Caki2 (cell line): ENCODE measurements at regions not wholly inside any gene's neighbourhood (a gene's known extent, or its start where the extent isn't known, plus 50 kb on each side); places are given as distances from the start of the nearest gene placed in this dataset.

ENCODE experiments used
- DNase-seq: peaks from one replicate; pipeline ENCODE4 v3.0.0-alpha.2; 2015; ENCODE audit warnings: low read depth
- in situ Hi-C: cut with HindIII; loops from 2 replicates; pipeline ENCODE4 v1.10.0; 2016; ENCODE audit warnings: low sequenced_read_pairs, low pct_unique_long_range_greater_than_20kb, mixed read lengths

DNA sequence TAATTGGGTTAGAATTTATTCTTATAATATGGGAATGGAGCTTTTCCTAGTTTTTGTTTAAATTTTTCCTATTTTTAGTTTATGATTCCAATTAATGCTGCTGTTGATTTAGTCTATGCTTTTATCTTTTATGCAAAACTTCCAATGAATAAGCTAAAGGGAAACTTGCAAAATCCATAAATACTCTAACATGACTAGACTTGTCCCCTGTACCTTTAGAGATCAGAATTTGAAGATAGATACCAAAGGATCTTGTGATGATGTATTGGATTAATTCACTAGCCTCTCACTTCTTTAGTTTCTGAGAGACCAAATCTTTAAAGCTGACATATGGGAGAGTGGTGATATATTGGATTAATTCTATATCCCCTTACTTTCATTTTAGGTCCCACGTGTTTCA, 306.6 kb upstream of the PRMT6 start:
- no peak for DNase-seq
- in situ Hi-C loops, result no loop called here

DNA sequence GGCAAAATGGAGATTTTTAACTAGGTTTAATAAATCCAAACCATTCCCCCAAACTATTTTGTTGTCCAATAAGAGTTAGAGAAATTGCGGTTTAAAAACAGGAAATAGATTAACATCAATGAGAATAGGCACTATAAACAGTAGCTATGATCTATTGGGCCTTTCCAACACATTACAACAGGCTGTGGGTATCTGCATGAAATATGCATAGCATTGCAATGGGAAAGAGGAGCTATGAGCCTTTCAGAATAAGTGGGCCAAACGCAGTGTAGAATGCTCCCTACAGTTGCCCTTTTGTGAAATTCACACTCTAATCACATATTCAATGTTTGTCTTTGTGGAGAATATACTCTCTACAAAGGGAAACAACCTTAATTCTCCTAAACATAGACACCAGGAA, 305.5 kb upstream of the PRMT6 start:
- in situ Hi-C loops, result no loop called here
- no peak for DNase-seq

GRCh38 chr1:106753066-106753465, 303.4 kb upstream of the PRMT6 start:
- in situ Hi-C loops, result no loop called here
- no peak for DNase-seq

GRCh38 chr1:106754957-106755356, 301.5 kb upstream of the PRMT6 start:
- DNase-seq, result no peak
- in situ Hi-C loops, result no loop called here

DNA sequence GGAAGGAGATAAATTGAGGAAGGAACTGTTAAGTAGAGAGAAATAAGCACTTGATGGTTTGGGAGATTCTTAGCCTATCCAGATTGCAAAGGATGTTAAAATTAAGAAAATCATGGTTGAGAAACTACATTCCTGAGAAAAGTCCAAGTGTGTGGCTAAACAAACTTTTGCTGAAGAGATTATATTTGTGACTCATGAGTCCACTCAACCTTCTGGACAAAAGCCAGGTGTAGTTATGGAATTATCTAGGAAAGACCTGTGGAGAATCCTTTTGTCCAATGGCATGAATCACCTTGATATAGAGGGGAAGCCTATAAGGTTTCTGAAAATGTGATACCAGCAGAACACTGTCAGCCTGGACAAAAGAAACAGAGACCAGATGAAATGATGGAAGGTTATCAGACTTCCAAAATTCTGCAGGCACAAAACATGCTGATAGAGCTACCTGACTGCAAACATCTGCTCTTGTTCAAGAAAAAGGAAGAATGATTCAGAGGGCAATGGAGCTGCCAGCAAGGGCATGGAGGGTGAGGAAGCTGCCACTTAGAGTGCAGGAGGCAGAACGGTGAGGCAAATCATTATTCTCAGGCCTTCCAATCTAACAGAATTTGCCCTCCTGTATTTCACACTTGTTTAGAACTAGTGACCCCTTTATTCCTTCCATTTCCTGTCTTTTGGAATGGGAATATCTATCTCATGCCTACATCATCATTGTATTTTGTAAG, 300.6 kb upstream of the PRMT6 start:
- peak; percentile 65 for DNase-seq
- in situ Hi-C loops, result no loop called here

GRCh38 chr1:106756752-106757151, 299.7 kb upstream of the PRMT6 start:
- in situ Hi-C loops, result no loop called here
- DNase-seq, result no peak

- DNase-seq, result no peak
- in situ Hi-C loops, result no loop called here
These were observed 288.4 kb upstream of the PRMT6 start for GRCh38 chr1:106768077-106768476.

DNA sequence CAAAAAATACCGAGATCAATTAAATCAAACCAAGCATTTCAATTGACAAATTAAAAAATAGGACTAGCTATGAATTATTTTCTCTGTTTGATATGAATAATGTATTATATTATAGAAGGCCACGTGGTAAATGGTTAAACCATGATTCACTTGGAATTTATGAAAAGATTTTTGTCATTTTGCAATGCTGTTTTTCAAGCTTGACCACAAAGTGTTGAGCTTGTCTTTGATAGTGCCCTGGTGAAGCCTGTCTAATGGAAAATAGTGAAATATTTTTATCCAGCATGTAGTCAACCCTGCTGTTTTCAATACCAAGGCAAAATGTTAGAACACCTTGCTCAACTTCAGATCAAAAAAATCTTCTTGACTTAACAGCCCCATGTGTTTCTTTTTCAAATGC, 288.0 kb upstream of the PRMT6 start:
- in situ Hi-C loops, result no loop called here
- no peak for DNase-seq

DNA sequence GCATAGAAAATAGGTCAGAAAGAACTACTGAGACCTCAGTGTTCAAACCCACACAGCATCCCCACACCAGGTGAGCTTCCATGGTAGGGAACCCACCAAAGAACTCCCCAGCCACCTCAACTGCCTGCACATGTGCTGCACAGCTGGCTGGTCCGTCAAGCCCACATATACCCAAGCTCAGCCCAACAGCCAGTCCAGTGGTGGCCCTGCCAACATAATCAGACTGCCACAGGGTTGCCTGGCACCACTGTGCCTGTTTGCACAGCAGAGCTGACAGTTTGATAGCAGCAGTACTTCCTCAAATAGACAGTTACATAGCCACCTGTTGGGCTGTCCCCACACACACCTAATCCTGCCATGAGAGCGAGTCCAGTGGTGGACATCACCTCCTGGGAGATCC, 283.3 kb upstream of the PRMT6 start:
- in situ Hi-C loops, result no loop called here
- DNase-seq, result no peak

GRCh38 chr1:106780066-106780465, 276.4 kb upstream of the PRMT6 start:
- DNase-seq, result no peak
- in situ Hi-C loops, result no loop called here

DNA sequence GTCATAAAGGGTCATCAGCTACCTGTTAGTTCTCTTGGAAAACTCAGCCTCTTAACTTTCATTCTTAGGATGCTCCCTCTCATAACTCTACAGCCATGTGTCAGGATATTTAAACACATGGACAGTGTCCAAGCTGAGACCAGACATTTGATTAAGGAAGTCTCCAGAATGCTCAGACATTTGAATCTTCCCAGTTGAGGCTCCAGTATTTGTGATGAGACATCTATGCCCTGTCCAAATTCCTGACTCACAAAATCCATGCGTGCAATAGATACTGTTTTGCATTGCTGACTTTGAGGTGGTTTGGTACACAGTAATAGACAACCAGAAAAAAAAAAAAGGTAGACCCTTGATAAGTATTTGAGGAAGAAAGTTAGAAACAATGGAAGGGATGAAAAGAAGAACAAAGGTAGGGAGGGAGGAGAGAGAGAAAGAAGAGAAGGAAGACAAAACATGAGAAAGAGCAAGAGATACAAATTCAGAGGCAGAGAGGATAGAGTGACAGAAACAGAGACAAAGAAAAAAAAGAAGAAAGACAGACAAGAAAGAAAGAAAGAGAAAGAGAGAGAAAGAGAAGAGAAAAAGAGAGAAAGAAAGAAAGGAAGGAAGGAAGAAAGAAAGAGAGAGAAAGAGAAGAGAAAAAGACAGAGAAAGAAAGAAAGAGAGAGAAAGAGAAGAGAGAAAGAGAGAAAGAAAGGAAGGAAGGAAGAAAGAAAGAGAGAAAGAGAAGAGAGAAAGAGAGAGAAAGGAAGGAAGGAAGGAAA, 275.5 kb upstream of the PRMT6 start:
- in situ Hi-C loops, result no loop called here
- no peak for DNase-seq

DNA sequence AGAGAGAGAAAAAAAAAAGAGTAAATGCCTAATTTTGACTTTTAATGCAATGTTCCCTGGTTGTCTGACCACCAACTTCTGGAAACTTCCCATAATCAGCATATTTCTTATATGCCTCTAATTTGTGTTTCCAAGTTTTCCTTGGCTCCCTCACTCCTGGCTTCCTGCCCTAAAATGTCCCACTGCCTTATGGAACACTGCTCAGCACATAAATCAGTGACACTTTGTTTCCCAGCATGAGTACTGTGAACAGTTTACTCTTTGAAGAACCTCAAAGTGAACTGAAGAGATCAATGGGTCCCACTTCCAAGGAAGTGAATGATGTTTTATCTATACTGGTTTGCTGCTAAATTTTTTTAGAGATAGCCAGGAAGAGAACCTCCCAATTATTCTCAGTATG, 271.3 kb upstream of the PRMT6 start:
- in situ Hi-C loops, result no loop called here
- no peak for DNase-seq

- in situ Hi-C loops, result no loop called here
- DNase-seq, result no peak
These were observed 269.0 kb upstream of the PRMT6 start for GRCh38 chr1:106787520-106787919.

DNA sequence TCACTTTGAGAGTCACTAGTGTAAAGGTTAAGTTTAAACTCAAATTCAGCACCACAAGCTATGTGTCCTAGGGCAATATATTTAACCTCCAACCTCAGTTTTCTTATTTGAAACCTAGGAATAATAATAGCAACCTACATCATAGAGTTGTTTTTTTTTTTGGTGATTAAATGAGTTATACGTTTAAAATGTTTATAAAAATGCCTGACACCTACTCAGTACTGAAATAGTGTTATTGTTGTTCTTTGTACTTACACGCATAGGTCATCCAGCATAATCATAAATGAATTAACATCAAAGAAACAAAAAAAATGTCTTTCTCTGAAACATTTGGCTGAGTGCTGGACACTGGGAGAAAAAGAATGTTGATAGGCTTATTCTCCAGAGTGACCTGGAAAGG, 266.8 kb upstream of the PRMT6 start:
- in situ Hi-C loops, result no loop called here
- no peak for DNase-seq

DNA sequence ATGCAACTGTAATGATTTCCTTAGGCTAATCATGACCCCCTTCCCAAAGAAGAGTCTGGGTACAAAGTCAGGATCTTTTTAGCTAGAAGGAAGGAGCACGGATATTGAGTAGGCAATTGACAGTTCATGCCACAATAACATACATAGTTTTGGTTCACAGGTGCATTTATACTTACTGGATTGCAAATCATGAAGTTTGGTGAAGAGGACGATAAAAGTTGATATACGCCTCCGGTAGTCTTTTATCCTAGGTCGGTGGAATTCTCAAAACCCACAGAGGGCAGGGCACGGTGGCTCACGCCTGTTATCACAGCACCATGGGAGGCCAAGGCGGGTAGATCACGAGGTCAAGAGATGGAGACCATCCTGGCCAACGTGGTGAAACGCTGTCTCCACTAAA, 265.4 kb upstream of the PRMT6 start:
- in situ Hi-C loops, result no loop called here
- no peak for DNase-seq

GRCh38 chr1:106793651-106794050, 262.8 kb upstream of the PRMT6 start:
- in situ Hi-C loops, result no loop called here
- DNase-seq, result no peak

DNA sequence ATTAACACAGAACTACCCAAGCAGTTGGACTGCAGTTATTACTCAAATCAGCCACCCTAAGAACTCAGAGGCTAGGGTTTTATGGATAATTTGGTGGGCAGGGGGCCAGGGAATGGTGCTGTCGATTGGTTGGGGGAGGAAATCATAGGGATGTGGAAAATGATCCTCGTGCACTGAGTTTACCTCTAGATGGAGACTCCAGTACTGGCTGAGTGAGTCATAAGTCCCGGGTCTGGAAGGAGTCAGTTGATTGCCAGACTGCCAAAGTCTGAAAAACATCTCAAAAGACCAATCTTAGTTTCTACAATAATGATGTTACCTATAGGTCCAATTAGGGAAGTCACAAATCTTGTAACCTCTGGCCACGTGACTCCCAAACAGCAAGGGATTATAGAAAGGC, 257.5 kb upstream of the PRMT6 start:
- in situ Hi-C loops, result no loop called here
- no peak for DNase-seq

DNA sequence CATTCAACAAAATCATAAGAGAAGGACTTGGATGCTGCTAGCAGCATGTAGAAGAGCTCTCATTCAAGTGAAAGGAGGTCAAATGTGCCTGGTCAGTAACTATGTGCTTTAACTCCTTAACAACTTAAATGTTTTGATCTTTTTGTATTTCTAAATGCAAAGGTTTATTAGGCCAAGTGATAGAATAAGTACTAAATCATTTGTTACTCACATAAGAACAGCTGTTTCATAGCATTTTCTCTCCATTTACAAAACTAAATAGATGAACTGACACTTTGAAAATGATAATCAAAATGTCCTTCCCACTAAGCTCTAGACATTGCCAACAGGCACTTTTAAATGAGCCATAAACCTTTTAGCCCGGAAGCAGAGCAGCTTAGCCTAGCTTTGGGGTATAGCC, 254.3 kb upstream of the PRMT6 start:
- in situ Hi-C loops, result no loop called here
- no peak for DNase-seq

DNA sequence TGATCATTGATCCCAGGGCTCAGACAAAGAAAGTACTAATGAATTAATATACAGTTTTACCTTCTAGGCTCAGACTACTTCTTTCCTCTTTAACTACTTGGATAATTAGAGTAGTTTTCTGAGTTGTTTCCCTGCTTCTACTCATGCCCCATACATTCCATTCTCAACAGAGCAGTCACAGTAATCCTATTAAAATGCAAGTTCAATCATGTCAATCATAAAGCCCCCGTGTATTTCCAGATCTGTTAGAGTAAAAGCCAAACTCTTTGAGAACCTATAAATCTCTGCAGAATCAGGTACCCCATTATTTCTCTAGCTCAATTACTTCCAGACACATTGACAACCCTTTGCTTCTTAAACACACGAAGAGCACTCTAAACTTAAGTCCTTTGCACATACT, 242.1 kb upstream of the PRMT6 start:
- no peak for DNase-seq
- in situ Hi-C loops, result no loop called here

DNA sequence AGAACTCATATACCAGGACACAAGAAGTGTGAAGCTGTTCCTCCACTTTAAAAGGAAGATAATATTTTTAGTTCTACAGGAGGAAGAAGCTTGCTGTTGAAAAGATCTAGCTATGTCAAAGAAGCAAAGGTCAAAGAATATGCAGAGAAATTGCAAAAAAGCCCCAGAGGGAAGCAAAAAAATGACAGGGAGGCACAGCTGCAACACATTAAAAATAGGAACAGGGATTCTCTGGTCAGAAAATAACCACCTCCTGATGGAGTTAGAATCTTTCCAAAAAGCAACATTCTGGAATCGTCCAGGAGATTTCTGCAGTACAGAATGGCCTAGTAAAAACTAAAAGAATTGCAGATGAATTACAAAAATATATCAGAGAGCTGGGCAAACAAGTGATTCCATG, 238.9 kb upstream of the PRMT6 start:
- in situ Hi-C loops, result no loop called here
- no peak for DNase-seq
